ENCODE measurements at regions not wholly inside any gene's neighbourhood (a gene's known extent, or its start where the extent isn't known, plus 50 kb on each side); places are given as distances from the start of the nearest gene placed in this dataset.

- TF ChIP-seq, protein P1, sequence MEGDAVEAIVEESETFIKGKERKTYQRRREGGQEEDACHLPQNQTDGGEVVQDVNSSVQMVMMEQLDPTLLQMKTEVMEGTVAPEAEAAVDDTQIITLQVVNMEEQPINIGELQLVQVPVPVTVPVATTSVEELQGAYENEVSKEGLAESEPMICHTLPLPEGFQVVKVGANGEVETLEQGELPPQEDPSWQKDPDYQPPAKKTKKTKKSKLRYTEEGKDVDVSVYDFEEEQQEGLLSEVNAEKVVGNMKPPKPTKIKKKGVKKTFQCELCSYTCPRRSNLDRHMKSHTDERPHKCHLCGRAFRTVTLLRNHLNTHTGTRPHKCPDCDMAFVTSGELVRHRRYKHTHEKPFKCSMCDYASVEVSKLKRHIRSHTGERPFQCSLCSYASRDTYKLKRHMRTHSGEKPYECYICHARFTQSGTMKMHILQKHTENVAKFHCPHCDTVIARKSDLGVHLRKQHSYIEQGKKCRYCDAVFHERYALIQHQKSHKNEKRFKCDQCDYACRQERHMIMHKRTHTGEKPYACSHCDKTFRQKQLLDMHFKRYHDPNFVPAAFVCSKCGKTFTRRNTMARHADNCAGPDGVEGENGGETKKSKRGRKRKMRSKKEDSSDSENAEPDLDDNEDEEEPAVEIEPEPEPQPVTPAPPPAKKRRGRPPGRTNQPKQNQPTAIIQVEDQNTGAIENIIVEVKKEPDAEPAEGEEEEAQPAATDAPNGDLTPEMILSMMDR (IDR thresholded peaks at IDR 0.05) = no peak
- TF ChIP-seq POLR2A (IDR thresholded peaks at IDR 0.05) = no peak
These were observed 724.7 kb upstream of the TBX3 start for GRCh38 chr12:115408642-115409041.

Measured in thyroid gland (tissue), 4 donors.